SK-N-SH (cell line): ENCODE measurements at regions not wholly inside any gene's neighbourhood (a gene's known extent, or its start where the extent isn't known, plus 50 kb on each side); places are given as distances from the start of the nearest gene placed in this dataset.

Experiments used
- CTCF ChIA-PET: fragments of 300-600, 350-600 bp; formaldehyde crosslinking; extraction: SDS; loops from one replicate; lab custom pipeline; 2021; lab: Yijun Ruan, JAX
- POLR2A ChIA-PET: fragments of 350-600 bp; sonication (Branson Sonifier 250); formaldehyde crosslinking; extraction: SDS; loops from one replicate; lab custom pipeline; 2020; ENCODE audit warnings: antibody characterized with exemption, inconsistent platforms; lab: Yijun Ruan, JAX
- DNase-seq: peaks from one replicate; pipeline ENCODE4 v3.0.0; 2012
- H2AFZ ChIP-seq: fragments of 200-600 bp; sonication (generic); 2 replicates; pipeline ENCODE4 v1.8.1; 2016; ENCODE audit warnings: antibody characterized with exemption, mild to moderate bottlenecking, low read depth
- H3F3A ChIP-seq: fragments of 200-600 bp; sonication (generic); replicated peaks from 2 replicates; pipeline ENCODE3; 2016; ENCODE audit warnings: antibody characterized with exemption, mild to moderate bottlenecking; ENCODE audit not compliant: insufficient read depth
- H3K27ac ChIP-seq, 2 experiments: fragments of 200-500 bp in 1 of 2; fragments of 200-600 bp in 1 of 2; sonication (Bioruptor generic) in 1 of 2; sonication (generic), shearing (Covaris generic) in 1 of 2; 2 replicates each; pipeline versions ENCODE4 v1.5.1 to v1.6.1; 2014 to 2016; ENCODE audit warnings: low read depth in 2 of 2, inconsistent platforms in 1 of 2, low read length in 1 of 2, mild to moderate bottlenecking in 1 of 2, mixed read lengths in 1 of 2
- H3K27me3 ChIP-seq: fragments of 200-600 bp; sonication (generic), shearing (Covaris generic); 2 replicates; pipeline ENCODE4 v1.6.1; 2016; ENCODE audit warnings: mixed run types; ENCODE audit not compliant: insufficient read depth
- H3K36me3 ChIP-seq, 2 experiments: fragments of 200-500 bp in 1 of 2; fragments of 200-600 bp in 1 of 2; sonication (Bioruptor generic) in 1 of 2; sonication (generic) in 1 of 2; replicated peaks in 1 of 2; 2 replicates each; pipeline versions ENCODE3 to v1.5.1; 2014 to 2016; ENCODE audit warnings: low read length in 1 of 2, mild to moderate bottlenecking in 1 of 2; ENCODE audit not compliant: insufficient read depth in 2 of 2, control insufficient read depth in 1 of 2
- H3K4me1 ChIP-seq, 2 experiments: fragments of 200-500 bp in 1 of 2; fragments of 200-600 bp in 1 of 2; sonication (Bioruptor generic) in 1 of 2; sonication (generic), shearing (Covaris generic) in 1 of 2; 2 replicates each; pipeline versions ENCODE4 v1.5.1 to v1.6.1; 2014 to 2016; ENCODE audit warnings: low read depth in 1 of 2, low read length in 1 of 2, mixed run types in 1 of 2; ENCODE audit not compliant: insufficient read depth in 2 of 2, control insufficient read depth in 1 of 2
- H3K4me2 ChIP-seq: fragments of 200-600 bp; sonication (generic), shearing (Covaris generic); 2 replicates; pipeline ENCODE4 v1.6.1; 2017; ENCODE audit warnings: mixed run types
- H3K4me3 ChIP-seq, 2 experiments: fragments of 200-500 bp in 1 of 2; fragments of 200-600 bp in 1 of 2; sonication (Bioruptor generic) in 1 of 2; sonication (generic), shearing (Covaris generic) in 1 of 2; 2 replicates each; pipeline versions ENCODE4 v1.5.1 to v1.8.1; 2014 to 2016; ENCODE audit warnings: low read depth in 2 of 2, inconsistent platforms in 1 of 2, low read length in 1 of 2, mild to moderate bottlenecking in 1 of 2, mixed read lengths in 1 of 2, moderate library complexity in 1 of 2
- H3K79me2 ChIP-seq: fragments of 200-600 bp; sonication (generic); 2 replicates; pipeline ENCODE4 v1.8.1; 2017; ENCODE audit warnings: mild to moderate bottlenecking; ENCODE audit not compliant: insufficient read depth
- H3K9ac ChIP-seq: fragments of 200-600 bp; sonication (generic); 2 replicates; pipeline ENCODE4 v1.6.1; 2017; ENCODE audit warnings: mixed run types
- H3K9me2 ChIP-seq: fragments of 200-600 bp; sonication (generic); 2 replicates; pipeline ENCODE4 v1.6.1; 2017; ENCODE audit warnings: mixed run types
- H3K9me3 ChIP-seq: fragments of 200-600 bp; sonication (generic); 2 replicates; pipeline ENCODE4 v1.6.1; 2017; ENCODE audit warnings: mixed run types, mild to moderate bottlenecking, moderate library complexity
- H4K20me1 ChIP-seq: fragments of 200-600 bp; sonication (generic); 2 replicates; pipeline ENCODE4 v1.6.1; 2017; ENCODE audit warnings: mild to moderate bottlenecking, mixed run types; ENCODE audit not compliant: insufficient read depth
- ELF1 ChIP-seq: IDR thresholded peaks from 2 replicates; pipeline ENCODE4 v1.4.0; 2012
- EP300 ChIP-seq, 2 experiments: IDR thresholded peaks; 2 replicates each; pipeline versions ENCODE4 v1.4.0 to v1.6.1; 2012; ENCODE audit warnings: borderline replicate concordance in 1 of 2, low read depth in 1 of 2, low read length in 1 of 2
- EZH2phosphoT487 ChIP-seq: fragments of 200-600 bp; sonication (generic); IDR thresholded peaks from 2 replicates; pipeline ENCODE4 v1.6.1; 2017; ENCODE audit warnings: low read depth, mixed run types, mild to moderate bottlenecking, antibody characterized with exemption, moderate library complexity, borderline replicate concordance
- FOSL2 ChIP-seq: IDR thresholded peaks from 2 replicates; pipeline ENCODE4 v1.4.0; 2012; ENCODE audit warnings: low read depth, mild to moderate bottlenecking, moderate library complexity, borderline replicate concordance
- GABPA ChIP-seq: IDR thresholded peaks from 2 replicates; pipeline ENCODE4 v1.4.0; 2012; ENCODE audit warnings: low read depth, mild to moderate bottlenecking
- GATA2 ChIP-seq: sonication (generic); formaldehyde crosslinking; IDR thresholded peaks from 2 replicates; pipeline ENCODE4 v1.5.0; 2020; ENCODE audit warnings: mild to moderate bottlenecking, missing genetic modification reagents
- JUND ChIP-seq: IDR thresholded peaks from 2 replicates; pipeline ENCODE4 v1.4.0; 2012
- MAX ChIP-seq: IDR thresholded peaks from 2 replicates; pipeline ENCODE4 v1.4.0; 2012; ENCODE audit warnings: low read depth
- NFIC ChIP-seq: IDR thresholded peaks from 2 replicates; pipeline ENCODE4 v1.4.0; 2012; ENCODE audit warnings: borderline replicate concordance
- PBX3 ChIP-seq: IDR thresholded peaks from 2 replicates; pipeline ENCODE4; 2012
- POLR2AphosphoS5 ChIP-seq: IDR thresholded peaks from 2 replicates; pipeline ENCODE4 v1.6.1; 2012; ENCODE audit warnings: low read depth, low read length
- RXRA ChIP-seq: IDR thresholded peaks from 2 replicates; pipeline ENCODE4 v1.4.0; 2012; ENCODE audit warnings: low read depth, mild to moderate bottlenecking, borderline replicate concordance
- TCF12 ChIP-seq: IDR thresholded peaks from 2 replicates; pipeline ENCODE4 v1.4.0; 2012
- TEAD4 ChIP-seq: IDR thresholded peaks from 2 replicates; pipeline ENCODE4 v1.4.0; 2012; ENCODE audit warnings: mild to moderate bottlenecking, borderline replicate concordance; ENCODE audit not compliant: insufficient read depth
- USF1 ChIP-seq: IDR thresholded peaks from 2 replicates; pipeline ENCODE4 v1.4.0; 2012; ENCODE audit warnings: low read depth, borderline replicate concordance
- YY1 ChIP-seq: IDR thresholded peaks from 2 replicates; pipeline ENCODE4 v1.4.0; 2012; ENCODE audit warnings: low read depth, mild to moderate bottlenecking
- WGBS: methylation state at CpG from one replicate; pipeline ENCODE4 v1.1.6; 2017; ENCODE audit warnings: low lambda C conversion rate; 5-methylcytosine and 5-hydroxymethylcytosine counted together

- Histone ChIP-seq H3K4me2 (peak overlapping the region; percentile 2; the same call in 1 of the 2 replicates), H3F3A (peaks cover 15% of the 10 kb centered on the region), H3K36me3 (no peaks in the 10 kb centered on the region), H3K4me1 (peaks cover 2 to 13% of the 10 kb centered on the region in 2 experiments; a peak in 3 of 4 replicates), H3K9ac (peak overlapping the region; percentile 12; the same call in 1 of the 2 replicates), H2AFZ (no peak overlapping the region), H4K20me1 (no peaks in the 10 kb centered on the region), H3K9me3 (no peaks in the 10 kb centered on the region), H3K27ac (peak overlapping the region; percentile 36 to 88; a peak in 3 of 4 replicates), H3K79me2 (no peaks in the 10 kb centered on the region), H3K4me3 (no peak overlapping the region), H3K9me2 (no peaks in the 10 kb centered on the region), H3K27me3 (no peaks in the 10 kb centered on the region)
- WGBS = 18% methylated on average over 2 of the region's 2 CpGs
- ChIA-PET CTCF (interaction anchor here (1.7 kb wide), 1 partner anchor 14 kb away, joined by 4 read pairs; no protein-coding TSS in a partner anchor), POLR2A (no interaction called here)
- no peak for TF ChIP-seq POLR2AphosphoS5
- peak; percentile 64; the same call in 1 of the 2 replicates for TF ChIP-seq TCF12
- peak; percentile 59; the same call in 1 of the 2 replicates for TF ChIP-seq RXRA
- TF ChIP-seq TEAD4 = peak; percentile 30; the same call in 1 of the 2 replicates
- TF ChIP-seq EP300 (IDR thresholded peaks at IDR 0.05; ENCODE audit: borderline replicate concordance in 1 of 2, low read depth in 1 of 2, low read length in 1 of 2) = peak; percentile 47 to 61; a peak in 3 of 4 replicates
- TF ChIP-seq PBX3 = peak; percentile 40
- peak; percentile 31 for TF ChIP-seq JUND
- 0 out of 2 replicates have a peak, but pooled peaks have one; percentile 26 for TF ChIP-seq USF1
- no peak for TF ChIP-seq MAX
- TF ChIP-seq NFIC = 0 out of 2 replicates have a peak, but pooled peaks have one; percentile 42
- TF ChIP-seq FOSL2 = no peak
- no peak for TF ChIP-seq YY1
- TF ChIP-seq GATA2 (CRISPR knock-in tag) = no peak
- 0 out of 2 replicates have a peak, but pooled peaks have one; percentile 22 for TF ChIP-seq ELF1
- TF ChIP-seq GABPA = no peak
- no peak for TF ChIP-seq EZH2phosphoT487
- no peak for DNase-seq
Observed at GRCh38 chr2:150681120-150681804, 193.8 kb upstream of the RND3 start.
